AG10803 (cell line): ENCODE measurements at regions not wholly inside any gene's neighbourhood (a gene's known extent, or its start where the extent isn't known, plus 50 kb on each side); places are given as distances from the start of the nearest gene placed in this dataset.
"Not testable (repeated sequence)": the region's sequence is repeated elsewhere in the genome, so short reads cannot be mapped to it uniquely, and the experiment has no call there.

ENCODE experiments used
- DNase-seq: peaks from one replicate; pipeline ENCODE4 v3.0.0; 2010; ENCODE audit warnings: low read depth
- H3K4me3 ChIP-seq: 2 replicates; pipeline ENCODE4 v1.5.1; 2011; ENCODE audit warnings: mild to moderate bottlenecking, low read length, control low read depth
- TF ChIP-seq, protein P1 (sequence below): conservative IDR thresholded peaks from 2 replicates; pipeline ENCODE4 v1.5.1; 2011; ENCODE audit warnings: mild to moderate bottlenecking, low read length, control low read depth, inconsistent platforms

DNA sequence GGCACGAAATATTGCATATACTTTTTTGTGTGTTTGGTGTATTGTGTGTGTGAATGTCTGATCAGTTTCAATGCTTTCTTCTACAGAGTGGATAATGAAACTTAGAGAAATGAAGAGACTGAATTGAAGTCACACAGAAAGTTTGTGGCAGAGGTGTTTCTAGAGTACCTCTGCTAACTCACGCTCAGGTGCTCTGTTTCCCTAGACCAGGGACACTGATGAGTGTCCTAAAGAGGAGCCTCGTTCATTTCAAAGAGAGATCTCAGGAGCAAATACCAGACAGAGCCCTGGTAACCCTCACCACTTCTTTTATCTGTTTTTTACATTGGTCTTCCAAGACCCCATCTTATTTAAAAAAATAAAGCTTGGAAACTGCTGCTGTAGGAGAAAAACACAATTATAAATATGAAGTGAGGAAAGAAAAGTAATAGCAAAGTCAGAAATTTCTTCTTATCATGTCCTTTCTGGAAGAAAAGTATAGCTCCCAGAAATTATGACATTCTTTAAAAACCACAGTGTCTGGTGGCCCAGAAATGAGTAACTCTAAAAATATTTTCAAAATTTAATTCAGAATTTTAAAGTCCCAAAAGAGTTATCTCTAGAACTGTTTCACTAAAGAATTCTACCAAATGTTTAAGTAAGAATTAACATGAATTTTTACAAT is 720.6 kb downstream of the RFPL4B start:
- peak; percentile 58 for DNase-seq
- TF ChIP-seq, protein P1, sequence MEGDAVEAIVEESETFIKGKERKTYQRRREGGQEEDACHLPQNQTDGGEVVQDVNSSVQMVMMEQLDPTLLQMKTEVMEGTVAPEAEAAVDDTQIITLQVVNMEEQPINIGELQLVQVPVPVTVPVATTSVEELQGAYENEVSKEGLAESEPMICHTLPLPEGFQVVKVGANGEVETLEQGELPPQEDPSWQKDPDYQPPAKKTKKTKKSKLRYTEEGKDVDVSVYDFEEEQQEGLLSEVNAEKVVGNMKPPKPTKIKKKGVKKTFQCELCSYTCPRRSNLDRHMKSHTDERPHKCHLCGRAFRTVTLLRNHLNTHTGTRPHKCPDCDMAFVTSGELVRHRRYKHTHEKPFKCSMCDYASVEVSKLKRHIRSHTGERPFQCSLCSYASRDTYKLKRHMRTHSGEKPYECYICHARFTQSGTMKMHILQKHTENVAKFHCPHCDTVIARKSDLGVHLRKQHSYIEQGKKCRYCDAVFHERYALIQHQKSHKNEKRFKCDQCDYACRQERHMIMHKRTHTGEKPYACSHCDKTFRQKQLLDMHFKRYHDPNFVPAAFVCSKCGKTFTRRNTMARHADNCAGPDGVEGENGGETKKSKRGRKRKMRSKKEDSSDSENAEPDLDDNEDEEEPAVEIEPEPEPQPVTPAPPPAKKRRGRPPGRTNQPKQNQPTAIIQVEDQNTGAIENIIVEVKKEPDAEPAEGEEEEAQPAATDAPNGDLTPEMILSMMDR = no peak
- no peak overlapping the region for H3K4me3 ChIP-seq

DNA sequence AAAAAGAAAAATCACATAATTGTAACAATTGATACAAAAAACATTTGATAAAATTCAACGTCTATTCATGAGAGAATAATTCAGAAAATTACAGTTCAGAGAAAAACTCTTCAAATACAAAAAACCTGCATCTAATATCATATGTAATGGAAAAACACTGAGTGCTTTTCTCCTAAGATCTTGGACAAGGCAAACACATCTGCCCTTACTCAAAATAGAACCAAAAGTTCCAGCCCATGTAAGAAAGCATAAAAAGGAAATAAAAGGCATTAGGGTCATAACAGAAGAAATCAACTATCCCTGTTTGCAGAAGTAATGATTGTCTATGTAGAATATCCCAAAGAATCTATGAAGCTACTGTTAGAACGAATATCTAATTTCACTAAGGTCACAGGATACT is 721.4 kb downstream of the RFPL4B start:
- DNase-seq = no peak

DNA sequence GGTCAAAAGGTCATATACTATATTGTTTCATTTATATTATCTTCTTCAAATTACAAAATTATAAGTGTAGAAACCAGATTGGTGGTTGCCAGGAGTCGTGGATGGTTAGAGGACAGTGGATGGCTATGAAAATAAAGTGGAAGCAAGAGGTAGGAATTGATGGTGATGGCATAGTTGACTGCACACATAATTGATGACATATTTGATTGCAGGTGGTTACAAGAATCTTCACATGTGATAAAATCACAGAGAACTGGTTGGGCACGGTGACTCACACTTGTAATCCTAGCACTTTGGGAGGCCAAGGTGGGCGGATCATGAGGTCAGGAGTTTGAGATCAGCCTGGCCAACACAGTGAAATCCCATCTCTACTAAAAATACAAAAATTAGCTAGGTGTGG is 723.6 kb downstream of the RFPL4B start:
- not testable (repeated sequence) for H3K4me3 ChIP-seq, DNase-seq

More for the DNA sequence above, 721.4 kb downstream of the RFPL4B start:
- no peak overlapping the region for H3K4me3 ChIP-seq
- TF ChIP-seq, protein P1 = no peak

DNA sequence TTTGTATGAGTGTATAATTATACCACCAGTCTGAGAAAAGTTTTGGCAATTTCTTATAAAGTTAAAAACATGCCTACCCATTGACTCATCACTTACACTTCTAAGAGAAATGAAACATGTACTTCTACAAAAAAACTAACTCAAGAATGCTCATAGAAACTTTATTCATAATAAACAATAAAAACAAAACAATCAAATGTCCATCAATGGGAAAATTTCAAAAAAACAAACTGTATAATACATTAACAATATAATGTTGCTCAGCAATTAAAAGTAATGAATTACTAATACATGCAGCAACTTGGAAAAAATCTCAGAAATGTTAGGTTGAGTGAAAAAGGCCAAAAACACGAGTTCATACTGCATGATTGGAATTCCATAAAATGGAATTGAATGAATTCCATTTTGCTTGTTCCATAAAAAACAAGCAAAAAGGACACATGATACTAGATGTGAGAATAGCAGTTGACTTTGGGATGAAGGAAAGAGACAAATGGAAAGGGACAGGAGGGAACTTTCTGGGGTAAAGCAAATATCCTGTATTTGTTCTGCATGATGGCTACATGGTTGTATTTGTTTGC is 726.6 kb downstream of the RFPL4B start:
- no peak overlapping the region for H3K4me3 ChIP-seq
- TF ChIP-seq, protein P1 = no peak
- peak; percentile 80 for DNase-seq

DNA sequence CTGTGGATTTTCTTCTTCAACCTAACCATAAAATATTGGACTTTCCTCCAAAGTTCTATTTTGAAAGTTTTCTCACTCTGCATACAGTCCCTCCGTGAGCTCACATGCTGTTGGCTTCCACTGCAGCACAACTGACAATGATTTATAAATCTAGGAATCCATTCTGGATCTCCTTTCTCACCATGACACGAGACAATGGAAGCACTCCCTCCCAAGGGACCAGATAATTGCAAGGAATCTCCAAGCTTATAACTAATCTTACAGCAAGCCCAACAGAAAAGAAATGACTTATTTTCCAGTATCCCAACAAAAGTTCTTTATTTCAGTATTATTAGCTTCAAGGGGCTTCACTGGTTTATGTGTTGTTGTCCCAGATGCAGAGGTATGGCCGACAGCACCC is 729.0 kb downstream of the RFPL4B start:
- no peak overlapping the region for H3K4me3 ChIP-seq
- peak; percentile 57 for DNase-seq
- TF ChIP-seq, protein P1 = no peak

DNA sequence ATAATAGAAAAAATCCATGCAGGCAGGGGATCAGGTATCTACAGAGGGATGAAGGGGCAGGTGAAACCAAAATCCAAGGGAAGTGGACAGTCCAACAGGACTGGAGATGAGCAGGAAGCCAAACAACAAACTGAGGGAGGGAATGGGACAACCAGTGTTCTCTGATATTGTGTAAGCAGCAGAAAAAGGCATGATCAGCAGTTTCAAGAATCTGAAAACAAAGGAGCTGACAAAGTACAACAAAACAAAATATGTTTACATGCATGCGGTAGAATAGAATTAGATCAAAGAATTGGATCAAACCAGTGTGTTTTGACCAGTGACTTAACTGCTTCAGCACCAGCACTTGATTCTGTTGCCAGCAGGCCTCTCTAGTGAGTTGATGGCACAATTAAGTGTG is 729.7 kb downstream of the RFPL4B start:
- TF ChIP-seq, protein P1 = no peak
- no peak overlapping the region for H3K4me3 ChIP-seq
- DNase-seq = no peak

DNA sequence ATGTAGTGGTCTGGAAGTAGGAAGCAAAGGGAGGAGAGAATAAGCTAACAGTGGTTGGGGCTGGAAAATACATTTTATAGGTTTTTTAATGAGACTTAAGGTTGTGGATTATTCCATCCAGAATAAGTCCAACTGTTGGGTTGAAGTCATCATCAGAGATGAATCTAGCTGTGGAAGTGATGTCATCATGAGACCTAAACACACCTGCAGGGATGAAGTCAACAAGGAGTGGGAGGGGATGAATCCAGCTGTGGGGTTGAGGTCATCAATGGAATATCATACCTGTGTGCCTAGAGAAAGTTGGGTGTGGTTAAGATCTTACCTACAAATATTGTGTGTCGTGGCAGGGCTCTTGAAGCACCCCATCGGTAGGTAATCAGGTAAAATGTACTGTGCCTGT is 730.7 kb downstream of the RFPL4B start:
- no peak for DNase-seq
- TF ChIP-seq, protein P1 = no peak
- no peak overlapping the region for H3K4me3 ChIP-seq
